GM13976 (cell line): ENCODE measurements at regions not wholly inside any gene's neighbourhood (a gene's known extent, or its start where the extent isn't known, plus 50 kb on each side); places are given as distances from the start of the nearest gene placed in this dataset.

Experiments
- DNase-seq: peaks from one replicate; pipeline ENCODE4 v3.0.0; 2012; ENCODE audit warnings: low spot score
- CTCF ChIP-seq: IDR thresholded peaks from 2 replicates; pipeline ENCODE4 v1.5.1; 2012; ENCODE audit warnings: borderline replicate concordance, mild to moderate bottlenecking; ENCODE audit not compliant: insufficient read depth; ENCODE audit errors: extremely low read depth, missing control alignments, control extremely low read depth
- in situ Hi-C: fragments of 300-500 bp; cut with MboI; formaldehyde crosslinking; loops from one replicate; pipeline ENCODE4 v1.12.0; 2022; ENCODE audit warnings: low sequenced_read_pairs, mixed read lengths, inconsistent platforms; ENCODE audit not compliant: unreplicated experiment

- DNase-seq, result no peak
- in situ Hi-C loops, result no loop called here
- TF ChIP-seq CTCF, result no peak
Measured at GRCh38 chr6:97443408-97444080, 160.5 kb upstream of the MMS22L start.

- no peak for DNase-seq
- no peak for TF ChIP-seq CTCF
- in situ Hi-C loops, result no loop called here
Measured at GRCh38 chr6:97445407-97445806, 162.4 kb upstream of the MMS22L start.

- no peak for TF ChIP-seq CTCF
- in situ Hi-C loops, result no loop called here
- DNase-seq, result no peak
Measured at GRCh38 chr6:97449444-97449966, 166.5 kb upstream of the MMS22L start.

- in situ Hi-C loops, result no loop called here
- no peak for DNase-seq
- no peak for TF ChIP-seq CTCF
Measured at GRCh38 chr6:97450087-97450486, 167.1 kb upstream of the MMS22L start.

DNA sequence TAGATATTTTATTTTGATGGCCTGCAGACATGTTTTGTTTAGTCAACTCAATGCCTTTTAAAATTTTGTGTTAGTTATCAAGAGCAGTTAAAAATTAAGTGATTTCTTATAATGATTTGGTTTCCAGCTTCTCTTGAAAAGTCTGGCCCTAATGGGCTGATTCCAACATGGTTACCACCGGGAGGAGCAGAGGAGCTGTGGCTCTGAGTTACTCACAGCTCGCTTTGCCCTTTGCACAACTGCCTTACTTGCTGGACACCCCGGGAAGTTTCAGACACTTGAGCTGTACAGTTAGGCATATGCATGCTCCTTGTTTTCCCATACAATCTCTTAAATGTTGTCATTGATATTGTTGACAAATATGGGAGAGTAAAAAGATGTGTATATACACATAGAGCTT, 173.1 kb upstream of the MMS22L start:
- no peak for TF ChIP-seq CTCF
- in situ Hi-C loops, result no loop called here
- no peak for DNase-seq

GRCh38 chr6:97459535-97459934, 176.5 kb upstream of the MMS22L start:
- no peak for DNase-seq
- in situ Hi-C loops, result no loop called here
- no peak for TF ChIP-seq CTCF
